Activated CD8-positive, alpha-beta memory T cell treated with anti-CD3 and anti-CD28 coated beads for 36 hours (primary cell): ENCODE measurements at regions not wholly inside any gene's neighbourhood (a gene's known extent, or its start where the extent isn't known, plus 50 kb on each side); places are given as distances from the start of the nearest gene placed in this dataset.

Source experiments
- CTCF ChIA-PET: fragments of 350-600 bp; sonication (Branson Sonifier 250); formaldehyde crosslinking; loops from one replicate; lab custom pipeline; 2021; ENCODE audit warnings: antibody characterized with exemption; lab: Charles Lee
- POLR2A ChIA-PET: fragments of 350-600 bp; sonication (Branson Sonifier 250); formaldehyde crosslinking; loops from one replicate; lab custom pipeline; 2021; ENCODE audit warnings: antibody characterized with exemption; lab: Charles Lee

DNA sequence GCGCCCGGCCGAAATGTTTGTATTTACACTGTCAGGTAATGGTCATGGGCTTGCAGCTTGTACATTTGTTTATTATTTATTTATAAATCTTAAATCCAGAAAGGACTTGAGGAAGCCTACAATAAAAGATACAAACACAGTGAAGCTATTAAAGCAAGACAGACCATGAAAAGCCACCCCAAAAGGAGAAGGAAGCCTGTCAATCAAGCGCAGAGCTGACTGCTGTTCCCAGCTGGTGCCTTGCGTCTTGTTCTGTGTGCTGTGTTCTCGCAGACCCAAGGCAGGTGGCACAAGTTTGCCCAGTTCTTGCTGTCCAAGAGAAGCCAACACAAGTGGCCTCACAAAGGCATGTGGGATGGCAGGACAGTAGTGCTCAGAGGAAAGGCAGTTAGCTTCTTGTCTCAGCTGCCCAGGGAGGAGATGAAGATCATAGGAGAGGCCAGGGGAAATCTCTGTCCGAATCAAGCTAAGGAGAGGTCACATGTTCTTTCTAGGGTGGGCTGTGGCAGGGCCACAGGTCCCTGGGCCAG lies 73.2 kb downstream of the SLC25A47 start:
- ChIA-PET POLR2A (no interaction called here), CTCF (interaction anchor here (0.9 to 3.3 kb wide), 2 partner anchors 13 to 267 kb away, joined by 3 to 13 read pairs; no protein-coding TSS in a partner anchor)

DNA sequence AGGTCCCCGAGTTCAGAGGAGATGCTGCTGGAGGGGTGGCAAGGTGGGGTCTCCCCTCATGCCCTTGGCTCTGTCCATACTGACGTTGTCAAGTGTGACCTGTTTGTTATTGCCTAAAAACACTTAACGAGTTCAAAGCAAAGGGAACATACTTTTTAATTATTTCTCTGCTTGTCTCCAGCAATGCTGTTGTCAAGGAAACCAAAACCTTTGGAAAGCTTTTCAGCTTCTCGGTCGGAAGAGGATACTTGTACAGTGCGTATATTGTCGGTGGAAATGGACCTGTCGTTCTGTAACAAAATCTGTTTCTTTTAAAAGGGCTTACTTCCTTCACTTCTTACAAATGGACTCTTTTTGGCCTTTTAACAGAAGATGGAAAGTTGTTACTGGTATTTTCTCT lies 73.9 kb downstream of the SLC25A47 start:
- POLR2A ChIA-PET = no interaction called here

GRCh38 chr14:100398044-100398443 lies 74.9 kb downstream of the SLC25A47 start:
- ChIA-PET POLR2A (no interaction called here), CTCF (no interaction called here)

More for the DNA sequence above, 73.9 kb downstream of the SLC25A47 start:
- CTCF ChIA-PET = interaction anchor here (3.3 kb wide), 1 partner anchor 13 kb away, joined by 13 read pairs; no protein-coding TSS in a partner anchor

- POLR2A ChIA-PET = interaction anchor here (0.6 kb wide), 1 partner anchor 866 kb away, joined by 5 read pairs; no protein-coding TSS in a partner anchor
- CTCF ChIA-PET = no interaction called here
Observed at GRCh38 chr14:100399052-100399849, 76.1 kb downstream of the SLC25A47 start.

DNA sequence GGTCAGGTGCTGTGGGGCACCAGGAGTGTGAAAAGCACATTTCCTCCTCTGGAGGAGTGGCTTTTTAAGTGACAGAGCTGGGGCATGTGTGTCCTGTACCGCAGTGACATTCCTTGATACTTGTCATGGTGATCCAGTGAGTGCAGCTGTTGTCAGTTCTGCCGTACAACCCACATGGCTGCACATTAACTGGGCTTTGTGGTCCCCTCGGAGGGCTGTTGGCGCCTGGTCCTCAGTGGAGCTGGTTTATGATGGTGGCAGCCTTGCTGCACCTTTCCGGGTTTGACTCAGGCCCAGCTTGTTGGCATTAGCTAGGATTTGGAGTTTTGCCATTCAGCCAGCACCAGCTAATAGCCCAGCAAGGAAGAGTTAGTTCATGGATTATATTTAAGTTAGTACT lies 77.0 kb downstream of the SLC25A47 start:
- POLR2A ChIA-PET = no interaction called here

DNA sequence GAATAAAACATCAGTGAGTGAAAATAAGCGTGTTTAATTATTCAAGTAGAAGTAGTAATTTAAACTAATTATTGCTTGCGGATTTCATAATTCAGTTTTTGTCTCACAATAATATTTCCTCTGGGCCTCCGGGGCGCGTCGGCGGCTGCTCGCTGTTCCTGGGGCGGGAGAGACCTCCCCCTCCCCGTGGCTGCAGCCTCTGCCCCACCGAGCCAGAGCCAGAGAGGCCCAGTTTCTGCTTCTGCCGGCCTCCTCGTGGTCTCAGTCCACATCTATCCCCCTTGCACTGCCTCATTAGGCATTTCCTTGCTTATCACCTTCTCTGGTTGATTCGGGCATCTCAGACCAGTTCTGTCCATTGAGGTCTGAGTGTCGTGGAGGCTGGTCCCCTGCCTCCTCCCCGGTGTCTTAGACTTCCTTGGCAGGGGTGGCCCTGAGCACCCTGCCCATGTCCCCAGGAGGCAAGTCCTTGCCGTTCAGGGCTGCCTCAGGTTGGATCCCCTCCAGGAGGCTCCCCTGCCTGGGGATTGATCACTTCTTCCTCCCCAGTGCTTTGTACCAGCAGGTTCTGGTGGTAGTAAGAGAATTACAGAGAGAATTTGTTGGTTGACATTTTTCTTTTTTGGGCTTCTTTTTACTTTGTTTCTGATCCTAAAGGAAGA lies 78.0 kb downstream of the SLC25A47 start:
- ChIA-PET POLR2A (no interaction called here), CTCF (no interaction called here)

More for the DNA sequence above, 77.0 kb downstream of the SLC25A47 start:
- CTCF ChIA-PET = no interaction called here

GRCh38 chr14:100401792-100402191 lies 78.7 kb downstream of the SLC25A47 start:
- POLR2A ChIA-PET = no interaction called here
- CTCF ChIA-PET = no interaction called here

DNA sequence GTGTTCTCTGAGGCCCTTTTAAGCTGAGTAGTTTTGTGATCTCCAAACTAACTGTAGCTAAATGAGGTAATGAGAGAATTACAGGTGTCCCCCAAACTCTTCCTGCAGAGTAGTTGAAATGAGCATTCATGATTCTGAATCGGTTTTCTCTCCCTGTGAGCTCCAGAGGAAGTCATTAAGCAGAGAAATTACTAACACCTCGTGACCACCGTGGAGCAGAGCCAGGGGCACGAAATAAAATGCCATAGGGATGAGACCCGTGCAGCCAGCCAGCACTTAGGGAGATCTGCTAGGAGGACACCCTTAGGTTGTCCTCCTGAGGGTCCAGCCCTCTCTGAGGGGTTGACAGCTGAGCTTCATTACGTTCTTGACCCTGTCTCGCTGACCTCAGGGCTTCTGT lies 79.5 kb downstream of the SLC25A47 start:
- POLR2A ChIA-PET = no interaction called here
- CTCF ChIA-PET = no interaction called here

DNA sequence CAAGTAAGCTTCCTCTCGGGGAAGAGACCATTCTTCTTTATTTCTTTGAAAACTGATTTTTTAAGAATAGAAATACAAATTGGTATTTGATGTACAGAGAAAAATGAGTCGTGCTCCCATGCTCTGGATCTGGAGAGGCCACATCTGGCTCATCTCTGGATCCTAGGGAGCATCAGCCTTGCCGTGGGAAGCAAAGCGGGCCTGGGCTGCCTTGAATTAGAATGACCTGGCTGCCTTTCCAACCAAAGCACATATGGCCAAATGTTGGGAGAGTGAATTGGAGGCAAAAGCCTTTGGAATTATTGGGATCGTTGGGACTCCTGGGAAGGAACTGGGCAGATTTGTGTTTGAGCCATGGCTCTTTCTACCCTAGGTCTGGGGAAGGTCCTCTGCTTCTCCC lies 80.0 kb downstream of the SLC25A47 start:
- POLR2A ChIA-PET = no interaction called here
- CTCF ChIA-PET = interaction anchor here (1.0 kb wide), 1 partner anchor 250 kb away, joined by 3 read pairs; no protein-coding TSS in a partner anchor

DNA sequence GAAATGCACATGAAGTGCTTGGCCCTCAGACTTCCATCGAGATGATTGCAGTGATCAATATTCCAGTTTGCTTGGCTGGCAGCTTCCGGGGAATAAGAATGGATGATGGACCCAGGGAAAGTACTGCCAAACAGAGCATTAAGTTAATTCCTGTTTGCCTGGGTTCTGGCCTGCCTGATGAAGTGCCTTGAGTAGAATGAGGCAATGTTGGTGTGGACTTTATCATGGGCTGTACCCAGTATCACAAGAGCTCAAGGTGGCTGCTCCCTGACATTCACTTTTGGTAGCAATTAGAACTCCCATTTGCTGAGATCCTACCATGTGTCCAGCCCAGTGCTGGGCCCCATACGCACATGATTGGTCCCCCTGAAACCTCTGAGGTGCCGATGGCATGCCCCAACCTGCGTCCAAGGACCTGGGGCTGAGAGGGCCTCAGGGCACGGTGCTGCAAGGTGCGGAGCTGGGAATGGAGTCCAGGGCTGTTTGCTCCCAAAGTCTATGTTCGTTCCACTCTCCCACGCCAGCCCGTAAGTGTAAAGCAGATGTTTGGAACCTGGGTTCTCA lies 80.7 kb downstream of the SLC25A47 start:
- ChIA-PET CTCF (interaction anchor here (1.0 kb wide), 1 partner anchor 250 kb away, joined by 3 read pairs; no protein-coding TSS in a partner anchor), POLR2A (no interaction called here)

DNA sequence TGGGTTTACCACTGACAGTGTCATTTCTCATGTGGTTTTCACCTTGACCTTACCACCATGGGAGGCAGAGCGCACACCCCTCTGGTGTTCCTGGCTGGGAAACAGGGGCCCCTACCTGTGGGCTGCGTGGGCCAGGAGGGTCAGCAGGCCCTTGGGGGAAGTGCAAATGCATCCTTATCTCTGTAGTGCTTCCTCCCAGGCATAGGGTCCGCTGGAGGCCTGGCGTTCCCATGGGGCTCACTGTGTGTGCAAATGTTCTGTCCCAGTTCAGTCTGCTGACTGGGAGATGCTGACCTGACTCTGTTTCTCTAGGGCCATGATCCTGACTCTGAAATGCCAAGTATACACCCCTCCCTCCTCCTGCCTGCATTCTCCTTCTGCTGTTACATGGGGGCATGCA lies 81.3 kb downstream of the SLC25A47 start:
- ChIA-PET POLR2A (no interaction called here), CTCF (no interaction called here)

DNA sequence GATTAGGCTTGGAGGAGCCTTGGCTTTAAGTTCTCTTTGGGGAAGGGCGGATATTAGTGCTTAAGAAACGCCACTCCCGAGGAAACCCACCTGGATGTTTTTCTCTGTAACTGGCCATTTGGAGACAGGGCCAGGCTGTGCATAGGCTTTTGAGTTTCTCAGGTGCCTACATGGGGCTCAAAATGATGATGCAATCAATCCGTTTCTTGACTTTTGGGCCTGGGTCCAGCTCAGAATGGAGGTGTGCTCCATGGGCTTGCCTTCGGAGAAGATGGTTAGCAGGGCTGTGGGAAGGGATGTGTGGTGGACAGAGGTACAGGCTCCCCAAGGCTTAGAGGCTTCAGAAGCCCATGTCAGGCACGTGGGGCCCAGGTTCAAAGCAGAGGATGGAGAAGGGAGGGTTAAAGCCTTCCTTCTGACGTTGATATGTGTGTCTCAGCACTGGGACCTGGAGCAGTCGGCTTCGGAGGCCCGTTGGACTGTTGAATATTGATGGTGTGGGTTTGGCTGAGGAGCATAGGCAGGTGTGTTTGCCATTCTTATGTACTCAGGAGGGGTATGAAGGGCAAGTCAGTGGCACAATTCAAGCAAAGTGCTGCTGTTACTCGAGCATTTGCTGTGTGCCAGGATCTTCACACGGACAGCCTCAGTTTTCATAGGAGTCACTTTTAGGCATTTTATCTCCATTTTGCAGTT lies 82.8 kb downstream of the SLC25A47 start:
- ChIA-PET CTCF (interaction anchor here (1.0 kb wide), 1 partner anchor 11 kb away, joined by 3 read pairs; no protein-coding TSS in a partner anchor), POLR2A (no interaction called here)

- CTCF ChIA-PET = interaction anchor here (1.4 kb wide), 1 partner anchor 239 kb away, joined by 3 read pairs; no protein-coding TSS in a partner anchor
- POLR2A ChIA-PET = no interaction called here
Observed at GRCh38 chr14:100406505-100407131, 83.5 kb downstream of the SLC25A47 start.

DNA sequence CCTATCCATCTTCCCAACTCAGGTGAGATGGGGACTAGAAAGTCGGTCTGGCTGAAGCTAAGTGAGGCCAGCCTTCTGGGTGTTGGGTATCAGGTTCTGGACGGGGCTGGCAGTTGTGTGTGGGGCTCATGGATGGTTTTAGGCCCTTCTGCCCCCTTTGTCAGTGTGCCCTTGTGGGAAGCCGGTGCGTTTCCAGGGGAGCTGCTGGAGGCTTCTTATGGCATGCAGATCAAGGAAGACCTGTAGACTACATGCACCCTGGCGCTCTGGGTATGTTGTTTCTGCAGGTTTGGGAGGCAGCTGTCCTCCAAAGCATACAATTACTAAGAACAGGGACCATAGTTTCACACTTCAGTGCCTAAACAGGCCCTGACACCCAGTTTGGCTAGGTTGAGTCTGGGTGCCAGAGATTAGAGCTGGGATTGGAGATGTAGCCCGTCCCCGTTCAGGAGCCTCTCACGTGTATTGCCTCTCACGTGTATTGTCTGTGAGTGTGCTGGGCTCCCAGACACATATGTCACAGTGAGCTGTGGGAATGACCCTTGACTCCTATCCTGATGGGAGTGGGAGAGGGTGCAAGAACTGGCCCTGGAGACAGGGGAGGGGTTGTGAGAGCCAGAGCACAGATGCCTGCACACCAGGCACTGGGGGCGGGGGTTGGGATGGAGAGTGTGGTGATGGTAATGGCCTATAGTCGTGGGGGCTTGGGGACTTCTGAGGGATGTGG lies 84.4 kb downstream of the SLC25A47 start:
- ChIA-PET POLR2A (no interaction called here), CTCF (interaction anchor here (1.4 kb wide), 1 partner anchor 238 kb away, joined by 3 read pairs; no protein-coding TSS in a partner anchor)

GRCh38 chr14:100408350-100409002 lies 85.3 kb downstream of the SLC25A47 start:
- CTCF ChIA-PET = interaction anchor here (1.4 kb wide), 1 partner anchor 10 kb away, joined by 3 read pairs; no protein-coding TSS in a partner anchor

GRCh38 chr14:100409003-100409360 lies 85.8 kb downstream of the SLC25A47 start:
- CTCF ChIA-PET = interaction anchor here (1.4 kb wide), 1 partner anchor 9 kb away, joined by 3 read pairs; no protein-coding TSS in a partner anchor
- POLR2A ChIA-PET = no interaction called here

More at GRCh38 chr14:100408350-100409002, 85.3 kb downstream of the SLC25A47 start:
- POLR2A ChIA-PET = no interaction called here

GRCh38 chr14:100409651-100410050 lies 86.5 kb downstream of the SLC25A47 start:
- ChIA-PET POLR2A (no interaction called here), CTCF (interaction anchor here (0.6 to 1.9 kb wide), 3 partner anchors 8 to 405 kb away, joined by 3 to 6 read pairs (median 3); no protein-coding TSS in a partner anchor)
